Activated T-helper 1 cell treated with anti-CD3 and anti-CD28 coated beads, Interleukin-12 subunit alpha, Interleukin-12 subunit beta, Interleukin-2, Interleukin-4 antibody, amounts not matched to agents 30 ng/mL and 10 ng/mL and 1 ng/mL, durations not matched to agents 14 hours and 24 hours and 36 hours (primary cell): ENCODE measurements at regions not wholly inside any gene's neighbourhood (a gene's known extent, or its start where the extent isn't known, plus 50 kb on each side); places are given as distances from the start of the nearest gene placed in this dataset.
"Not testable (repeated sequence)": the region's sequence is repeated elsewhere in the genome, so short reads cannot be mapped to it uniquely, and the experiment has no call there.

Source experiments
- DNase-seq: peaks from one replicate; pipeline ENCODE4 v3.0.0; 2021; ENCODE audit warnings: low spot score
- H3K27ac Mint-ChIP-seq: one replicate; pipeline ENCODE4 v1.8.0; 2021; ENCODE audit warnings: mild to moderate bottlenecking, mixed read lengths
- H3K27me3 Mint-ChIP-seq: one replicate; pipeline ENCODE4 v1.8.0; 2022; ENCODE audit warnings: mild to moderate bottlenecking, moderate library complexity, mixed read lengths; ENCODE audit not compliant: insufficient read depth
- H3K36me3 Mint-ChIP-seq: one replicate; pipeline ENCODE4 v1.8.0; 2021; ENCODE audit warnings: low read depth, mixed read lengths
- H3K4me1 Mint-ChIP-seq: one replicate; pipeline ENCODE4 v1.8.0; 2021; ENCODE audit warnings: low read depth, mixed read lengths
- H3K4me3 Mint-ChIP-seq: one replicate; pipeline ENCODE4 v1.8.0; 2021; ENCODE audit warnings: mild to moderate bottlenecking, moderate library complexity, mixed read lengths
- H3K9me3 Mint-ChIP-seq: one replicate; pipeline ENCODE4 v1.8.0; 2021; ENCODE audit warnings: mixed read lengths
- intact Hi-C: fragments of 100-400 bp; cut with micrococcal nuclease; formaldehyde crosslinking; loops from one replicate; pipeline ENCODE4 v1.15.1; 2024

- H3K27ac Mint-ChIP-seq, H3K36me3 Mint-ChIP-seq, H3K27me3 Mint-ChIP-seq, H3K4me3 Mint-ChIP-seq, DNase-seq: not testable (repeated sequence)
- intact Hi-C loops = loop anchor here (2.0 to 5.0 kb wide), 2 partner anchors 19 to 837 kb away; no protein-coding TSS in a partner anchor
- H3K9me3 Mint-ChIP-seq = peaks cover 23% of the 10 kb centered on the region
- H3K4me1 Mint-ChIP-seq = peaks cover 14% of the 10 kb centered on the region
Observed at GRCh38 chr20:29325781-29326180, 1931.7 kb upstream of the DEFB115 start.

GRCh38 chr20:29326376-29327070 lies 1930.9 kb upstream of the DEFB115 start:
- peaks cover 3% of the 10 kb centered on the region for H3K36me3 Mint-ChIP-seq
- DNase-seq = no peak
- H3K4me3 Mint-ChIP-seq = peak overlapping the region; percentile 8
- intact Hi-C loops = loop anchor here (1.0 to 5.0 kb wide), 2 partner anchors 836 to 1023 kb away; no protein-coding TSS in a partner anchor
- peaks cover 23% of the 10 kb centered on the region for H3K9me3 Mint-ChIP-seq
- H3K27me3 Mint-ChIP-seq = peaks cover 2% of the 10 kb centered on the region
- H3K4me1 Mint-ChIP-seq = peaks cover 8% of the 10 kb centered on the region
- H3K27ac Mint-ChIP-seq = peak overlapping the region; percentile 0

- H3K4me3 Mint-ChIP-seq = peak overlapping the region; percentile 29
- DNase-seq, H3K36me3 Mint-ChIP-seq, H3K27me3 Mint-ChIP-seq, H3K4me1 Mint-ChIP-seq, H3K27ac Mint-ChIP-seq: not testable (repeated sequence)
- H3K9me3 Mint-ChIP-seq = peaks cover 33% of the 10 kb centered on the region
- intact Hi-C loops = loop anchor here (1.0 to 5.0 kb wide), 2 partner anchors 834 to 1021 kb away; no protein-coding TSS in a partner anchor
Observed at GRCh38 chr20:29327600-29328420, 1929.7 kb upstream of the DEFB115 start.

GRCh38 chr20:29330429-29331115 lies 1926.9 kb upstream of the DEFB115 start:
- DNase-seq, intact Hi-C loops, H3K4me3 Mint-ChIP-seq, H3K27me3 Mint-ChIP-seq, H3K27ac Mint-ChIP-seq, H3K36me3 Mint-ChIP-seq, H3K4me1 Mint-ChIP-seq: not testable (repeated sequence)
- H3K9me3 Mint-ChIP-seq = peaks cover 58% of the 10 kb centered on the region

- no peak for DNase-seq
- no peak overlapping the region for H3K4me3 Mint-ChIP-seq
- intact Hi-C loops = no loop called here
- no peak overlapping the region for H3K27ac Mint-ChIP-seq
- H3K9me3 Mint-ChIP-seq = peaks cover 24% of the 10 kb centered on the region
- H3K27me3 Mint-ChIP-seq = no peaks in the 10 kb centered on the region
- H3K4me1 Mint-ChIP-seq = no peaks in the 10 kb centered on the region
- no peaks in the 10 kb centered on the region for H3K36me3 Mint-ChIP-seq
Observed at GRCh38 chr20:29349836-29350235, 1907.6 kb upstream of the DEFB115 start.

GRCh38 chr20:29375937-29376336 lies 1881.5 kb upstream of the DEFB115 start:
- H3K4me1 Mint-ChIP-seq, H3K36me3 Mint-ChIP-seq, intact Hi-C loops, H3K4me3 Mint-ChIP-seq, H3K27ac Mint-ChIP-seq, H3K27me3 Mint-ChIP-seq, DNase-seq: not testable (repeated sequence)
- H3K9me3 Mint-ChIP-seq = peaks cover 24% of the 10 kb centered on the region

- H3K36me3 Mint-ChIP-seq, H3K4me1 Mint-ChIP-seq, H3K27ac Mint-ChIP-seq, intact Hi-C loops, DNase-seq, H3K4me3 Mint-ChIP-seq, H3K27me3 Mint-ChIP-seq: not testable (repeated sequence)
- H3K9me3 Mint-ChIP-seq = peaks cover 31% of the 10 kb centered on the region
Observed at GRCh38 chr20:29392853-29393252, 1864.6 kb upstream of the DEFB115 start.

GRCh38 chr20:29408034-29408695 lies 1849.3 kb upstream of the DEFB115 start:
- no peaks in the 10 kb centered on the region for H3K36me3 Mint-ChIP-seq
- H3K4me3 Mint-ChIP-seq = no peak overlapping the region
- DNase-seq = no peak
- H3K4me1 Mint-ChIP-seq = no peaks in the 10 kb centered on the region
- H3K9me3 Mint-ChIP-seq = peaks cover 45% of the 10 kb centered on the region
- intact Hi-C loops = no loop called here
- H3K27me3 Mint-ChIP-seq = peaks cover 8% of the 10 kb centered on the region
- H3K27ac Mint-ChIP-seq = no peak overlapping the region

GRCh38 chr20:29408707-29409106 lies 1848.8 kb upstream of the DEFB115 start:
- H3K27ac Mint-ChIP-seq, H3K27me3 Mint-ChIP-seq, H3K4me3 Mint-ChIP-seq, DNase-seq, H3K4me1 Mint-ChIP-seq, H3K36me3 Mint-ChIP-seq, intact Hi-C loops: not testable (repeated sequence)
- H3K9me3 Mint-ChIP-seq = peaks cover 49% of the 10 kb centered on the region

GRCh38 chr20:29409160-29409689 lies 1848.2 kb upstream of the DEFB115 start:
- H3K4me3 Mint-ChIP-seq, H3K4me1 Mint-ChIP-seq, H3K36me3 Mint-ChIP-seq, intact Hi-C loops, H3K27ac Mint-ChIP-seq, H3K27me3 Mint-ChIP-seq, DNase-seq: not testable (repeated sequence)
- H3K9me3 Mint-ChIP-seq = peaks cover 50% of the 10 kb centered on the region

GRCh38 chr20:29409833-29410805 lies 1847.3 kb upstream of the DEFB115 start:
- H3K27ac Mint-ChIP-seq = no peak overlapping the region
- intact Hi-C loops = no loop called here
- DNase-seq = no peak
- H3K36me3 Mint-ChIP-seq = peaks cover 1% of the 10 kb centered on the region
- H3K9me3 Mint-ChIP-seq = peaks cover 44% of the 10 kb centered on the region
- H3K27me3 Mint-ChIP-seq = peaks cover 9% of the 10 kb centered on the region
- H3K4me1 Mint-ChIP-seq = no peaks in the 10 kb centered on the region
- H3K4me3 Mint-ChIP-seq = no peak overlapping the region
